ENCODE measurements at regions not wholly inside any gene's neighbourhood (a gene's known extent, or its start where the extent isn't known, plus 50 kb on each side); places are given as distances from the start of the nearest gene placed in this dataset.

GRCh38 chr3:72196377-72196929 is 411.5 kb upstream of the PROK2 start:
- peaks cover 2% of the 10 kb centered on the region for H3K27me3 ChIP-seq (ENCODE audit: control insufficient read depth, insufficient read depth, low read length)
- no peak overlapping the region for H3K4me3 ChIP-seq (ENCODE audit: low read length)
- 91% methylated on average over 2 of the region's 6 CpGs for WGBS (ENCODE audit: insufficient coverage)
- H3K36me3 ChIP-seq (ENCODE audit: control insufficient read depth, insufficient read depth, low read length), result no peaks in the 10 kb centered on the region
- peaks cover 15% of the 10 kb centered on the region for H3K9me3 ChIP-seq (replicated peaks; ENCODE audit: control insufficient read depth, low read depth, low read length)
- H3K4me1 ChIP-seq (ENCODE audit: control insufficient read depth, insufficient read depth, low read length), result no peaks in the 10 kb centered on the region
- H3K27ac ChIP-seq (ENCODE audit: low read length), result no peak overlapping the region
- no peak for DNase-seq

- Histone ChIP-seq H3K4me1 (ENCODE audit: control insufficient read depth, insufficient read depth, low read length) (no peaks in the 10 kb centered on the region), H3K27ac (ENCODE audit: low read length) (no peak overlapping the region), H3K9me3 (replicated peaks; ENCODE audit: control insufficient read depth, low read depth, low read length) (peaks cover 12% of the 10 kb centered on the region), H3K27me3 (ENCODE audit: control insufficient read depth, insufficient read depth, low read length) (peaks cover 2% of the 10 kb centered on the region), H3K4me3 (ENCODE audit: low read length) (no peak overlapping the region), H3K36me3 (ENCODE audit: control insufficient read depth, insufficient read depth, low read length) (no peaks in the 10 kb centered on the region)
- DNase-seq, result no peak
- WGBS (ENCODE audit: insufficient coverage), result 94% methylated on average over 2 of the region's 3 CpGs
These were observed 410.9 kb upstream of the PROK2 start for GRCh38 chr3:72195895-72196294.

GRCh38 chr3:72194458-72194857 is 409.5 kb upstream of the PROK2 start:
- no CpG with 5 or more reads among the region's 6 CpGs for WGBS (ENCODE audit: insufficient coverage)
- Histone ChIP-seq H3K4me3 (ENCODE audit: low read length) (no peak overlapping the region), H3K36me3 (ENCODE audit: control insufficient read depth, insufficient read depth, low read length) (no peaks in the 10 kb centered on the region), H3K9me3 (replicated peaks; ENCODE audit: control insufficient read depth, low read depth, low read length) (peaks cover 6% of the 10 kb centered on the region), H3K4me1 (ENCODE audit: control insufficient read depth, insufficient read depth, low read length) (peaks cover 5% of the 10 kb centered on the region), H3K27ac (ENCODE audit: low read length) (no peak overlapping the region), H3K27me3 (ENCODE audit: control insufficient read depth, insufficient read depth, low read length) (no peaks in the 10 kb centered on the region)
- no peak for DNase-seq

GRCh38 chr3:72193771-72194430 is 409.0 kb upstream of the PROK2 start:
- Histone ChIP-seq H3K36me3 (ENCODE audit: control insufficient read depth, insufficient read depth, low read length) (no peaks in the 10 kb centered on the region), H3K27me3 (ENCODE audit: control insufficient read depth, insufficient read depth, low read length) (no peaks in the 10 kb centered on the region), H3K27ac (ENCODE audit: low read length) (no peak overlapping the region), H3K4me1 (ENCODE audit: control insufficient read depth, insufficient read depth, low read length) (peaks cover 6% of the 10 kb centered on the region), H3K9me3 (replicated peaks; ENCODE audit: control insufficient read depth, low read depth, low read length) (peaks cover 6% of the 10 kb centered on the region), H3K4me3 (ENCODE audit: low read length) (no peak overlapping the region)
- no peak for DNase-seq
- 59% methylated on average over 4 of the region's 11 CpGs for WGBS (ENCODE audit: insufficient coverage)

GRCh38 chr3:72192572-72192971 is 407.6 kb upstream of the PROK2 start:
- H3K4me1 ChIP-seq (ENCODE audit: control insufficient read depth, insufficient read depth, low read length), result peaks cover 6% of the 10 kb centered on the region
- no peak overlapping the region for H3K27ac ChIP-seq (ENCODE audit: low read length)
- peaks cover 6% of the 10 kb centered on the region for H3K9me3 ChIP-seq (replicated peaks; ENCODE audit: control insufficient read depth, low read depth, low read length)
- DNase-seq, result no peak
- no peaks in the 10 kb centered on the region for H3K36me3 ChIP-seq (ENCODE audit: control insufficient read depth, insufficient read depth, low read length)
- H3K27me3 ChIP-seq (ENCODE audit: control insufficient read depth, insufficient read depth, low read length), result no peaks in the 10 kb centered on the region
- no peak overlapping the region for H3K4me3 ChIP-seq (ENCODE audit: low read length)
- 80% methylated on average over 1 of the region's 3 CpGs for WGBS (ENCODE audit: insufficient coverage)

GRCh38 chr3:72191209-72191960 is 406.4 kb upstream of the PROK2 start:
- Histone ChIP-seq H3K4me3 (ENCODE audit: low read length) (no peak overlapping the region), H3K4me1 (ENCODE audit: control insufficient read depth, insufficient read depth, low read length) (peaks cover 10% of the 10 kb centered on the region), H3K36me3 (ENCODE audit: control insufficient read depth, insufficient read depth, low read length) (no peaks in the 10 kb centered on the region), H3K9me3 (replicated peaks; ENCODE audit: control insufficient read depth, low read depth, low read length) (peaks cover 6% of the 10 kb centered on the region), H3K27me3 (ENCODE audit: control insufficient read depth, insufficient read depth, low read length) (no peaks in the 10 kb centered on the region), H3K27ac (ENCODE audit: low read length) (no peak overlapping the region)
- WGBS (ENCODE audit: insufficient coverage), result 100% methylated on average over 1 of the region's 4 CpGs
- DNase-seq, result no peak

- peaks cover 10% of the 10 kb centered on the region for H3K4me1 ChIP-seq (ENCODE audit: control insufficient read depth, insufficient read depth, low read length)
- no peak overlapping the region for H3K4me3 ChIP-seq (ENCODE audit: low read length)
- H3K27me3 ChIP-seq (ENCODE audit: control insufficient read depth, insufficient read depth, low read length), result no peaks in the 10 kb centered on the region
- DNase-seq, result peak; percentile 85
- no peaks in the 10 kb centered on the region for H3K36me3 ChIP-seq (ENCODE audit: control insufficient read depth, insufficient read depth, low read length)
- 68% methylated on average over 5 of the region's 5 CpGs for WGBS (ENCODE audit: insufficient coverage)
- peaks cover 6% of the 10 kb centered on the region for H3K9me3 ChIP-seq (replicated peaks; ENCODE audit: control insufficient read depth, low read depth, low read length)
- H3K27ac ChIP-seq (ENCODE audit: low read length), result no peak overlapping the region
These were observed 405.1 kb upstream of the PROK2 start for GRCh38 chr3:72190050-72190449.

GRCh38 chr3:72189339-72189738 is 404.4 kb upstream of the PROK2 start:
- H3K4me3 ChIP-seq (ENCODE audit: low read length), result no peak overlapping the region
- 67% methylated on average over 2 of the region's 3 CpGs for WGBS (ENCODE audit: insufficient coverage)
- peaks cover 6% of the 10 kb centered on the region for H3K9me3 ChIP-seq (replicated peaks; ENCODE audit: control insufficient read depth, low read depth, low read length)
- H3K27ac ChIP-seq (ENCODE audit: low read length), result no peak overlapping the region
- H3K4me1 ChIP-seq (ENCODE audit: control insufficient read depth, insufficient read depth, low read length), result peaks cover 10% of the 10 kb centered on the region
- no peaks in the 10 kb centered on the region for H3K27me3 ChIP-seq (ENCODE audit: control insufficient read depth, insufficient read depth, low read length)
- DNase-seq, result peak; percentile 80
- H3K36me3 ChIP-seq (ENCODE audit: control insufficient read depth, insufficient read depth, low read length), result no peaks in the 10 kb centered on the region

- Histone ChIP-seq H3K27me3 (ENCODE audit: control insufficient read depth, insufficient read depth, low read length) (no peaks in the 10 kb centered on the region), H3K27ac (ENCODE audit: low read length) (no peak overlapping the region), H3K9me3 (replicated peaks; ENCODE audit: control insufficient read depth, low read depth, low read length) (peaks cover 6% of the 10 kb centered on the region), H3K36me3 (ENCODE audit: control insufficient read depth, insufficient read depth, low read length) (no peaks in the 10 kb centered on the region), H3K4me3 (ENCODE audit: low read length) (no peak overlapping the region), H3K4me1 (ENCODE audit: control insufficient read depth, insufficient read depth, low read length) (peaks cover 10% of the 10 kb centered on the region)
- no peak for DNase-seq
- 92% methylated on average over 2 of the region's 2 CpGs for WGBS (ENCODE audit: insufficient coverage)
These were observed 403.6 kb upstream of the PROK2 start for GRCh38 chr3:72188536-72188935.

GRCh38 chr3:72187131-72187530 is 402.2 kb upstream of the PROK2 start:
- H3K27ac ChIP-seq (ENCODE audit: low read length), result no peak overlapping the region
- WGBS (ENCODE audit: insufficient coverage), result 100% methylated on average over 1 of the region's 2 CpGs
- H3K4me3 ChIP-seq (ENCODE audit: low read length), result no peak overlapping the region
- no peaks in the 10 kb centered on the region for H3K27me3 ChIP-seq (ENCODE audit: control insufficient read depth, insufficient read depth, low read length)
- no peak for DNase-seq
- no peaks in the 10 kb centered on the region for H3K9me3 ChIP-seq (replicated peaks; ENCODE audit: control insufficient read depth, low read depth, low read length)
- no peaks in the 10 kb centered on the region for H3K36me3 ChIP-seq (ENCODE audit: control insufficient read depth, insufficient read depth, low read length)
- peaks cover 12% of the 10 kb centered on the region for H3K4me1 ChIP-seq (ENCODE audit: control insufficient read depth, insufficient read depth, low read length)

Measured in muscle of leg (tissue), 3 donors.